ENCODE measurements at regions not wholly inside any gene's neighbourhood (a gene's known extent, or its start where the extent isn't known, plus 50 kb on each side); places are given as distances from the start of the nearest gene placed in this dataset.

DNA sequence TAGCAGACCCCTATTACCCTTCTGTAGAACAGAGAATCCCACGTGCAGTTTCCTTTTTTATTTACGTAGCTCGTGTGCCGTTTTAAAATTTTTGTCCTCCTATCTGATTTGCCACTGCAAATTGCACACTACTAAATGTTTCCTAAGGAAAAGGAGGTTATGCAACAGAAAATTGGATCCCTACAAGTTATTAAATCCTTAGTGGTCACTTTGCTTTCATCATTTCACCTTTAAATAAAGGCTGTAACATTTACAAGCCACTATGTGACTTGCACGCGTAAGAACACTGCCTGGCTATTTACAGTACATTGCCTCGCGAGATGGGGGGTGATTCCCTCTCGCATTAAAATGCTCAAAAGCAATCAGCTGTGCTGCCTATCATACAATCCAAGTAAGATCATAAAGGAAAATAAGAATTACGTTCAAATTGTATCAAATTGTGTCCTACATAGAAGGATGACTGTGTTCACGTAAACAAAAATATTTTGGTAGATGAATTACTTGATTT lies 525.6 kb downstream of the SUCLA2 start:
- H3K27ac ChIP-seq = no peak overlapping the region
- no peak for TF ChIP-seq CTCF (conservative IDR thresholded peaks at IDR 0.05)

- no peak for TF ChIP-seq CTCF (conservative IDR thresholded peaks at IDR 0.05)
- H3K27ac ChIP-seq = no peak overlapping the region
These were observed 526.2 kb downstream of the SUCLA2 start for GRCh38 chr13:47474839-47475238.

- H3K27ac ChIP-seq = no peak overlapping the region
- TF ChIP-seq CTCF (conservative IDR thresholded peaks at IDR 0.05) = no peak
These were observed 526.7 kb downstream of the SUCLA2 start for GRCh38 chr13:47474326-47474725.

DNA sequence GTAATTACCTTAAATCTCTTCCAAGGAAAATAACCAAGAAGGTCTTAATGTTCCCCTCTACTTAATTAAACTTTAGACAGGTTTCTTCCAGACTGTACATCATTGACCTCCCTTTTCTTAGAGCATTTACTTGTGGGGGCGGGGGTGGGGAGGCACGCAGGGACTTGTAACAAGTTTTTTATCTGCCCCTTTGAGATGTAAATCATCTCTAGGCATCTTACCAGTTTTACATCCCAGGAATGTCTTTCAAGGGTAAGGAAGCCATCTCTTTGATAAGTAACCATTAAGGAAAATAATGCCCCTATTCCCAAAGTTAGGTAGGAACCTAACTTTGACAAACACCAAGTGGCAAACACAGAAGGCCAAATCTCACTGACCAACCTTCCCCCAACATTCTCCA lies 528.6 kb downstream of the SUCLA2 start:
- H3K27ac ChIP-seq = no peak overlapping the region
- no peak for TF ChIP-seq CTCF (conservative IDR thresholded peaks at IDR 0.05)

GRCh38 chr13:47463726-47464125 lies 537.3 kb downstream of the SUCLA2 start:
- no peak overlapping the region for H3K27ac ChIP-seq
- no peak for TF ChIP-seq CTCF (conservative IDR thresholded peaks at IDR 0.05)

DNA sequence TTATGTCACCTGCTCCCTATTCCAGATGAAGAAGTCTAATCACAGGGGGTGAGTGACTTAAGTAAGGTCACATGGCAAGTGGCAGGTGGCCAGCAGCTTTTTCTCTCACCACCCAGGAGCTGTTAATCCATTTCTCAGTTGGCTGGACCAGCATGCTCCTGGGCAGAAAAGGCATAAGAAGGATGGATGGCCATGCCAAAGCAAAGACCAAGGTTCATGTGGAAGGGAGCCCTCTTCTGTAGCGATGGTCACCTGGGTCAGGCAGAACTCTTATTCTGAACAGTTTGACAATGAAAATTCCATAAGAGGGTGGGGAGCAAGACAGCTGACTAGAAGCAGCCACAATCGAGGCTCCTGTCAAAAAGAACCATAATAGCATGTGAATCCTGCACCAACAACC lies 538.1 kb downstream of the SUCLA2 start:
- TF ChIP-seq CTCF (conservative IDR thresholded peaks at IDR 0.05) = no peak
- H3K27ac ChIP-seq = no peak overlapping the region

- TF ChIP-seq CTCF (conservative IDR thresholded peaks at IDR 0.05) = no peak
- no peak overlapping the region for H3K27ac ChIP-seq
These were observed 539.3 kb downstream of the SUCLA2 start for GRCh38 chr13:47461816-47462215.

DNA sequence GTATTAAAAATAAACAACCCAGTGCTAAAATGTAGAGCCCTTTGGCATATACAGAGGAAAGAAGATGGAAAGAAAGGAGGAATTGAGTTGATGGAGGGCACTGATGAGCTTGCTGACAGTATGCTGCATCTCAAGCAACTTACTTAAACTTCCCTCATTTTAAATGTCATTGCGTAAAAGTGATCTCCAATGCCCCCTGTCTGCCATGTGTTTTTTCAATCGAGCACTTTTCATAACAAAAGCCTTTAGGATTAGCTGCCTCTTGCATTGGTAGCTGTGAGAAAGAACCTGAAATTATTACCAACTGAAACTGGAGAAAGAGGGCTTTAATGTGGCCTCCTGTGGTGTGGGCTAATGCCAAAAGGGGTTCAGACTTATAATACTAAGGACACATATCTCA lies 541.6 kb downstream of the SUCLA2 start:
- no peak overlapping the region for H3K27ac ChIP-seq
- peak; percentile 31; the same call in 1 of the 2 replicates for TF ChIP-seq CTCF (conservative IDR thresholded peaks at IDR 0.05)
